HG03135 (cell line): ENCODE measurements at regions not wholly inside any gene's neighbourhood (a gene's known extent, or its start where the extent isn't known, plus 50 kb on each side); places are given as distances from the start of the nearest gene placed in this dataset.

Experiments
- ATAC-seq: cut with Tn5 transposase; IDR thresholded peaks from one replicate; pipeline ENCODE4 v1.9.1; 2021; ENCODE audit warnings: mild to moderate bottlenecking, moderate library complexity; ENCODE audit not compliant: unreplicated experiment

DNA sequence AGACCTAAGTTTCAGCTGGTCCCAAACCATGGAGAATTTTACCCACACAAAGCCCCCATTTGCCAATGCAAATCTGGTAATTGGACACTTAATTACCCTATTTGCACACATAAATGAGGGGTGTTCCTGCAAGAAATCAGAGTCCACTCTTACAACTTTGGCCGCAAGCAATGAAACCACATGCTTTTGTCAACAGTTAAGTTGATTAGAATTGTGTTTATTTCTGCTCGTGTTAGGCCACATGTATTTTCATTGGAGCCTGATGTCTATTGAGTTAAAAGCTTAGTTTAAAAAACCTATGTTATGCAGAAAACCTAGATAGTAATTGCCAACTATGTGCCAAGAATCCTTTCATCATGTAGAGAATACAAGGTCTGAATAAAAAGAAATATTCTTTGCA is 153.8 kb upstream of the CMC1 start:
- no peak for ATAC-seq

DNA sequence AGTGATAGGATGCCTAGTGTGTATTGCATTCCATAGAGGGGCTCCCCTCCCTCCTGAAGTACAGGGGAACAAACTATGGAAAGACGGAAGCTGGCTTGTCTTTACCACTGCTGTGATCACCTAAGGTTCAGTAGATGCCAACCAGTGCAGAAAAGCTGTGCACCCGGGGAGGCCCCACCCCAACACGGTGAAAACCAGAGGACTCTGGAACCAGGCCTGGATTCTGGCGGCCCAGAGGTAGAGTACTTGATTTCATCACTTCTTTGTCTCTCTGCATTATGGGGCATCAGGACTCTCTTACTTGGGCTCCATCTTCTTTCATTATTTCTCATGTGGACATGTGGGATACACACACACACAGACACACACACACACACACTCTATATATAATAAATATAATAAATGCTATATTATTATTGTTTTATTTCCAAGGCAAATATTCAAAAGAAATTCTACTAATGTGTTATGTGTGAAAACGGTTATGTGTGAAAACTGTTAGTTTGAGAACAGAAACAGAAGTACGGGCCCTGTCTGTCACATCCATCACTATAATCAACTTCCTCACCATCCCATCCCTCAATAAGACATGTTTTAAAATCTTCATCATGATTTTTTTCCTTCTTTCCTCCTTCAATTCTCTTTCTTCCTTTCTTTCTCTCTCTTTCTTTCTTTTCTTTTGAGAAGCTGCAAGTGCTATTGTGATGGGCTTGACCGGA is 152.4 kb upstream of the CMC1 start:
- no peak for ATAC-seq

DNA sequence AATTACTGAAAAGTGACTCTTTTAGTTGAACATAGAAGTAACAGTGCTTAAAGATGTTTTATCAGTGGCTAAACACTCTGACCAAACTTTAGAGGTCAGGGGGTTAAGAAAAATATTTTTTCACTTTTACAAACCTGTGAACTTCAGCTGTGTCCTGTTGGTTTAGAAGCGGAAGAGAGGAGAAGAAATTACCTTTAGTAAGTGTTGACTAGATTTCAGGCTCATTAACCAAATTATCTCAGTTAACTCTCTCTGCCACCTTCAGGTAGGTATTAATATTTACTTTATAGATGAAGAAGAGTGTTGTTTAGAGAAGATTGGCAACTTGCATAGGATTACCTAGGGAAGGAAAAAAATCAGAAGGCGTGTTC is 151.9 kb upstream of the CMC1 start:
- no peak for ATAC-seq

GRCh38 chr3:28099296-28099695 is 142.1 kb upstream of the CMC1 start:
- no peak for ATAC-seq

- ATAC-seq: no peak
These were observed 139.7 kb upstream of the CMC1 start for GRCh38 chr3:28101705-28102104.

DNA sequence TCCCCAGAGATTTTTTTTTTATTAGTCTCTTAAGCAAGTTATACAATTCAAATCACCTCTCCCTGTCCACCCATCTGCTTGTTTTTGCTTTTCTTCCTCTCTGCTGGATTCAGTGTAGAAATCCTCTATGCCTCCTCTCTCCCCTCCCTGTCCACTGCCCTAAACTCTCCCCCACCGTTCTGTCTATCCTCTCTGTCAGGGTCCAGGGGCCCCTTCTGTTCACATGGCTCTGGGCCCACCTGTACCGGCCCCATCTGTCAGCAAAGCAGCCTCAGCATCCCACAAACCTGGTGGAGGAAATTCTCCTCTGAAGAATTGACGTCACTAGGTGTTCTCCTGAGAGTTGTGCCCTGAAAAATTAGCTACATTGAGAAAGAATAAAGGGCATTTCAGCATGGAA is 137.6 kb upstream of the CMC1 start:
- ATAC-seq: no peak

DNA sequence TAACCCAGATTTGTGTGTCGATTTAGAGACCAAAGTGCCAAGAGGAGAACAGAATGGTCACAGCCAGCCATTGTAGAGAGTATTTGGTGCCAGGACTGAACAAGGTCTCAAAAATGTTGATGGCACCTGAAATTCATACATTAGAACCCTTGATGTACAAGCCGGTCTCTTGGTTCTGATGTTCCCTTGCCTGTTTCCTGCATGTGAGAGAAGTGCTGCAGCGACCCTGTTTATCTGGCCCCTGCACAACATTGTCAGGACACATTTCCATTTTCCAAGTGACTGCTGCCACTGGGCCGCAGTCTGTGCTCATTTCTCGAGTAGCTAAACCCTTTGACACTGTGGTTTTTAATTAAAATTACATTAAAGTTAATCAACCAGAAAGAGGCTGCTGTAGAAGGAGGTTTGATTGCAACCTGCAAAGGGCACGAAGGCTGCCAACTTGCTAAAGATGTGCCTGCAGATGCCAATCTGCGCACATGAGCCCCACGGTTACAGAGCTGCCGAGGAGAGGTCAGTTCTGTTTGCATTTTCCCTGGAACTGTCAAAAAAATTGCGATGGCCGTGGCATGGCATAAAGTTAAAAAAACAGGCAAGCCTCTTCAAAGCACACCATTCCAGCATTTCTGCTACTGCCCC is 136.4 kb upstream of the CMC1 start:
- ATAC-seq: no peak

- ATAC-seq: no peak
These were observed 131.6 kb upstream of the CMC1 start for GRCh38 chr3:28109829-28110228.

GRCh38 chr3:28110869-28111268 is 130.6 kb upstream of the CMC1 start:
- no peak for ATAC-seq

DNA sequence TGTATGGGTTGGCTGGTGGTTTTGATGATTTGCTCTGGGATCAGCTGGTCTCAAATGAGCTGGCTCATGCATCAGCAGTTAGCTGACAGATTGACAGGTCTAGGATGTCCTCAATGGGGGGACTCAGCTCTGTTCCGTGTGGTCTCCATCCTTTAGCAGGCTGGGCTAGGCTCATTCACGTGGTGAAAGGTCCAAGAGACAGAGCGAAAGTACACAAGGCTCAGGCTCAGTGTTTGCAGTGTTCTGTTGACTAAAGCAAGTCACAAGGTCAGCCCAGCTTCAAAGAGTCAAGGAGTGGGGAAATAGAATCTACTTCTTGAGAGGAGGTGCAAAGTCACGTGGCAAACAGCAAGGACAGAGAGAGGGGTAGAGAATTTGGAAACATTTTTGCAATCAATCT is 126.5 kb upstream of the CMC1 start:
- no peak for ATAC-seq

DNA sequence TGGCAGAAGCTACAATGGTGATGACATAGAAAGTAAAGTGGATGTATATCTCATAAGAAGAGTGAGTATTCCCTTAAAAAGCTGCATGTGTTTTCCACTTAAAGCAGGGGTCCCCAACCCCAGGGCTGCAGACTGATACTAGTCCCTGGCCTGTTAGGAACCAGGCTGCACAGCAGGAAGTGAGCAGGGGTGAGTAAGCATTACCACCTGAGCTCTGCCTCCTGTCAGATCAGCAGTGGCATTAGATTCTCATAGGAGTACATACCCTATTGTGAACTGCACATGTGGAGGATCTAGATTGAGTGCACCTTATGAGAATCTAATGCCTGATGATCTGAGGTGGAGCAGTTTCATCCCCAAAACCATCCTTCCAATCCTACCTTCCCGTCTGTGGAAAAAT is 126.1 kb upstream of the CMC1 start:
- ATAC-seq: no peak

GRCh38 chr3:28117598-28117997 is 123.8 kb upstream of the CMC1 start:
- ATAC-seq: no peak

DNA sequence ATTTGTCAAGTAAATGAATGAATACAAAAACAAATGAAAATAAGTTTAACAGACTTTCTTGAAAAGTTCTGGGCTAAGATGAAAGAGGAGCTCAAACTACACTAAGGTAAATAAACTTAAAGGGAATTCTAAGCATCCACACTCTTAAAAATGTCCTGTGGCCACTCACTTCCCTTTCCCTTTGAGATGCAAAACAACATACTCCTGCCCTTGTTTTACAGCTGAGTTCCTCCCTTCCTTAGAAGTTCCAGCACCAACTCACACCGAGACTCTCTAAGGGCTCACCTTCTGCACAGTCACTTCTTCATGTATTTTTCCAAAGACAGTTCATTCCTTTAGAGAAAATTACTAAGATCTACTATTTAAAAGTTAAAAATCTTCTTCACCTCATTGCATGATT is 123.3 kb upstream of the CMC1 start:
- ATAC-seq: no peak

GRCh38 chr3:28122227-28122626 is 119.2 kb upstream of the CMC1 start:
- ATAC-seq: no peak

- ATAC-seq: no peak
These were observed 116.5 kb upstream of the CMC1 start for GRCh38 chr3:28124882-28125281.

- no peak for ATAC-seq
These were observed 116.1 kb upstream of the CMC1 start for GRCh38 chr3:28125342-28125741.

DNA sequence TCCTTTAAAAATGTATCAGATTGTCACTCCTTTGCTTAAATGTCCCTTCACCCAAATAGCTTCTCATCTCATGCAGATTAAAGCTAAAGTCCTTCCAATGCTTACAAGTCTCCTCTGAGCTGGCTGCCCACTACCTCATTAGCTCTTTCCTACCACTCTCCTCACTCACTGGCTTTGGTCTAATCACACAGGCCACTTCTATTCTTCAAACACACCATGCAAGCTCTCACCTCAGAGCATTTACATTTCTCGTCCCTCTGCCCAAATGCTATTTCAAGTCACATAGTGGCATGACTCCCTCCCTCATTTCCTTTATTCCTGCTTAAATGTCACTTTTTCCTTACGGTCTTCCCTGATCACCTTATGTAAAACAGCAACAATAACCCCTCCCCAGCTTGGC is 110.6 kb upstream of the CMC1 start:
- no peak for ATAC-seq

- no peak for ATAC-seq
These were observed 108.5 kb upstream of the CMC1 start for GRCh38 chr3:28132941-28133340.

DNA sequence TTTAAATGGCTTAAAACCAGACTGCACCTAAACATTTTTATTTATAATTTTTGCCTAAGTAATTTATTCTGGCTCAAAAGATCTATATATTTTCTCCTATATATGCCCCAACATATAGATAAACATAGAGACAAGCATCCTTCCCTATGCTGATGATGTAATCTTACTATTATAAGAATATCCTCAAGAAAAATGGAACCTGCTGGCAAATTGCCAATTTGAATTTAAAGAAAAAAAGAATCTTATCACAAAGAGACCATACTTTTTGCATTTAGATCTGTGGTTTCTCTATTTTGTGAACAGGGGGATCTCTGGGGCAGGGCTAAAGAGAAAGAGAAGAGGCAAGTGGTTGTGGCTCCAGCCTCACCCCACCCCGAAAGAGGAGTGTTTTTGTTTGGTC is 107.2 kb upstream of the CMC1 start:
- no peak for ATAC-seq

- ATAC-seq: no peak
These were observed 106.5 kb upstream of the CMC1 start for GRCh38 chr3:28134792-28135375.

- ATAC-seq: no peak
These were observed 104.7 kb upstream of the CMC1 start for GRCh38 chr3:28136607-28137216.

- ATAC-seq: no peak
These were observed 103.3 kb upstream of the CMC1 start for GRCh38 chr3:28138043-28138610.
